ENCODE measurements at regions not wholly inside any gene's neighbourhood (a gene's known extent, or its start where the extent isn't known, plus 50 kb on each side); places are given as distances from the start of the nearest gene placed in this dataset.

DNA sequence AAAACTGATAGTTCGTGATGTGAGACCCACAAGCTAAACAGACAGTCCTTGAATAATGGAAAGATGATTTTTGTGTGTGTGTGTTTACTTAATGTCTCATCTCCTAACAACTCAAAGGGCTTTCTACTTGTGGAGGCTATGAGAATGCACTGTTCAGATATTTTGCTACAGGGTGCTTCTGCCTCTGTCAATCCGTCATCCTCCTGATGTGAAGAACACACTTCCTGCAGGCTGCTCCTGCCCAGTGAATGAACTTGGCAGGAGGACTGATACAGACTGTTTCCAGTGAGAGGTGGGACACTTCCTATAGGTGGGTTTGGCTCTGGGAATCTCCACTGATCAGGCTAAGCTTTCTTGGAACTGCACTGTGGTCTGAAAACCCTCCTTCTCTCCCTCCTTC, 168.4 kb upstream of the STARD13 start:
- TF ChIP-seq, protein P1, sequence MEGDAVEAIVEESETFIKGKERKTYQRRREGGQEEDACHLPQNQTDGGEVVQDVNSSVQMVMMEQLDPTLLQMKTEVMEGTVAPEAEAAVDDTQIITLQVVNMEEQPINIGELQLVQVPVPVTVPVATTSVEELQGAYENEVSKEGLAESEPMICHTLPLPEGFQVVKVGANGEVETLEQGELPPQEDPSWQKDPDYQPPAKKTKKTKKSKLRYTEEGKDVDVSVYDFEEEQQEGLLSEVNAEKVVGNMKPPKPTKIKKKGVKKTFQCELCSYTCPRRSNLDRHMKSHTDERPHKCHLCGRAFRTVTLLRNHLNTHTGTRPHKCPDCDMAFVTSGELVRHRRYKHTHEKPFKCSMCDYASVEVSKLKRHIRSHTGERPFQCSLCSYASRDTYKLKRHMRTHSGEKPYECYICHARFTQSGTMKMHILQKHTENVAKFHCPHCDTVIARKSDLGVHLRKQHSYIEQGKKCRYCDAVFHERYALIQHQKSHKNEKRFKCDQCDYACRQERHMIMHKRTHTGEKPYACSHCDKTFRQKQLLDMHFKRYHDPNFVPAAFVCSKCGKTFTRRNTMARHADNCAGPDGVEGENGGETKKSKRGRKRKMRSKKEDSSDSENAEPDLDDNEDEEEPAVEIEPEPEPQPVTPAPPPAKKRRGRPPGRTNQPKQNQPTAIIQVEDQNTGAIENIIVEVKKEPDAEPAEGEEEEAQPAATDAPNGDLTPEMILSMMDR (IDR thresholded peaks at IDR 0.05), result no peak
- no peak for TF ChIP-seq EZH2 (IDR thresholded peaks at IDR 0.05; ENCODE audit: borderline replicate concordance, insufficient read depth, low read depth, low read length, poor library complexity, severe bottlenecking)

Data from B cell (primary cell).